Panc1 (cell line): ENCODE measurements at regions not wholly inside any gene's neighbourhood (a gene's known extent, or its start where the extent isn't known, plus 50 kb on each side); places are given as distances from the start of the nearest gene placed in this dataset.

Source experiments
- POLR2AphosphoS5 ChIP-seq: IDR thresholded peaks from 2 replicates; pipeline ENCODE4 v1.6.1; 2012; ENCODE audit warnings: mild to moderate bottlenecking, low read depth, low read length, moderate library complexity
- SIN3A ChIP-seq: IDR thresholded peaks from 2 replicates; pipeline ENCODE4 v1.6.1; 2012; ENCODE audit warnings: low read depth, mild to moderate bottlenecking, low read length, moderate library complexity, borderline replicate concordance; ENCODE audit not compliant: insufficient read depth
- TF ChIP-seq, protein P1 (sequence below): fragments of 450-650 bp; IDR thresholded peaks from 2 replicates; pipeline ENCODE4 v1.5.1; 2017; ENCODE audit warnings: mild to moderate bottlenecking
- TF ChIP-seq, protein P2 (sequence below), 2 experiments: IDR thresholded peaks; 2 replicates each; pipeline ENCODE4 v1.6.1; 2011 to 2012; ENCODE audit warnings: low read depth in 2 of 2, control low read depth in 1 of 2, low read length in 1 of 2, mild to moderate bottlenecking in 1 of 2, moderate library complexity in 1 of 2; ENCODE audit not compliant: insufficient read depth in 1 of 2

DNA sequence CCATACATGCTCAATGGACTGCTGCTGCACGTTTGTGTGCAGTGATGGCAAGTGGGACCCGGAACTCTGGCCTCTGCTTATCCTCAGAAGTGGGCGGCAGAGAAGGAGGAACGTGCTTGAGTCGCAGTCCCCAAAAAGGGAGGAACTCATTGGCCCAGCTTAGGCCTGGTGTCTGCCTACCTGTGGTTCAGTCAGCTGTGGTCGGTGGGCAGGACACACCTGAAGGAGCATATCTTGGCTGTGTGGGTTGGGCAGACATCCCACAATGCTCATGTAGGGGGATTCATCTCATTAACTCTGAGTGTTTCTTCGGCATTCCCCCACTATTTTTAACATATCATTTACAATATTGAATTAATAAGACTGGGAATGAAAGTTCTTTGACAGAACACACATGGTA lies 122.9 kb upstream of the IL12B start:
- TF ChIP-seq, protein P1, sequence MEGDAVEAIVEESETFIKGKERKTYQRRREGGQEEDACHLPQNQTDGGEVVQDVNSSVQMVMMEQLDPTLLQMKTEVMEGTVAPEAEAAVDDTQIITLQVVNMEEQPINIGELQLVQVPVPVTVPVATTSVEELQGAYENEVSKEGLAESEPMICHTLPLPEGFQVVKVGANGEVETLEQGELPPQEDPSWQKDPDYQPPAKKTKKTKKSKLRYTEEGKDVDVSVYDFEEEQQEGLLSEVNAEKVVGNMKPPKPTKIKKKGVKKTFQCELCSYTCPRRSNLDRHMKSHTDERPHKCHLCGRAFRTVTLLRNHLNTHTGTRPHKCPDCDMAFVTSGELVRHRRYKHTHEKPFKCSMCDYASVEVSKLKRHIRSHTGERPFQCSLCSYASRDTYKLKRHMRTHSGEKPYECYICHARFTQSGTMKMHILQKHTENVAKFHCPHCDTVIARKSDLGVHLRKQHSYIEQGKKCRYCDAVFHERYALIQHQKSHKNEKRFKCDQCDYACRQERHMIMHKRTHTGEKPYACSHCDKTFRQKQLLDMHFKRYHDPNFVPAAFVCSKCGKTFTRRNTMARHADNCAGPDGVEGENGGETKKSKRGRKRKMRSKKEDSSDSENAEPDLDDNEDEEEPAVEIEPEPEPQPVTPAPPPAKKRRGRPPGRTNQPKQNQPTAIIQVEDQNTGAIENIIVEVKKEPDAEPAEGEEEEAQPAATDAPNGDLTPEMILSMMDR: no peak
- TF ChIP-seq, protein P2, sequence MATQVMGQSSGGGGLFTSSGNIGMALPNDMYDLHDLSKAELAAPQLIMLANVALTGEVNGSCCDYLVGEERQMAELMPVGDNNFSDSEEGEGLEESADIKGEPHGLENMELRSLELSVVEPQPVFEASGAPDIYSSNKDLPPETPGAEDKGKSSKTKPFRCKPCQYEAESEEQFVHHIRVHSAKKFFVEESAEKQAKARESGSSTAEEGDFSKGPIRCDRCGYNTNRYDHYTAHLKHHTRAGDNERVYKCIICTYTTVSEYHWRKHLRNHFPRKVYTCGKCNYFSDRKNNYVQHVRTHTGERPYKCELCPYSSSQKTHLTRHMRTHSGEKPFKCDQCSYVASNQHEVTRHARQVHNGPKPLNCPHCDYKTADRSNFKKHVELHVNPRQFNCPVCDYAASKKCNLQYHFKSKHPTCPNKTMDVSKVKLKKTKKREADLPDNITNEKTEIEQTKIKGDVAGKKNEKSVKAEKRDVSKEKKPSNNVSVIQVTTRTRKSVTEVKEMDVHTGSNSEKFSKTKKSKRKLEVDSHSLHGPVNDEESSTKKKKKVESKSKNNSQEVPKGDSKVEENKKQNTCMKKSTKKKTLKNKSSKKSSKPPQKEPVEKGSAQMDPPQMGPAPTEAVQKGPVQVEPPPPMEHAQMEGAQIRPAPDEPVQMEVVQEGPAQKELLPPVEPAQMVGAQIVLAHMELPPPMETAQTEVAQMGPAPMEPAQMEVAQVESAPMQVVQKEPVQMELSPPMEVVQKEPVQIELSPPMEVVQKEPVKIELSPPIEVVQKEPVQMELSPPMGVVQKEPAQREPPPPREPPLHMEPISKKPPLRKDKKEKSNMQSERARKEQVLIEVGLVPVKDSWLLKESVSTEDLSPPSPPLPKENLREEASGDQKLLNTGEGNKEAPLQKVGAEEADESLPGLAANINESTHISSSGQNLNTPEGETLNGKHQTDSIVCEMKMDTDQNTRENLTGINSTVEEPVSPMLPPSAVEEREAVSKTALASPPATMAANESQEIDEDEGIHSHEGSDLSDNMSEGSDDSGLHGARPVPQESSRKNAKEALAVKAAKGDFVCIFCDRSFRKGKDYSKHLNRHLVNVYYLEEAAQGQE (IDR thresholded peaks at IDR 0.05; ENCODE audit: insufficient read depth in 1 of 2, low read depth in 2 of 2, low read length in 1 of 2): no peak
- no peak for TF ChIP-seq POLR2AphosphoS5
- no peak for TF ChIP-seq SIN3A
